ENCODE measurements at regions not wholly inside any gene's neighbourhood (a gene's known extent, or its start where the extent isn't known, plus 50 kb on each side); places are given as distances from the start of the nearest gene placed in this dataset.
"Not testable (repeated sequence)": the region's sequence is repeated elsewhere in the genome, so short reads cannot be mapped to it uniquely, and the experiment has no call there.

DNA sequence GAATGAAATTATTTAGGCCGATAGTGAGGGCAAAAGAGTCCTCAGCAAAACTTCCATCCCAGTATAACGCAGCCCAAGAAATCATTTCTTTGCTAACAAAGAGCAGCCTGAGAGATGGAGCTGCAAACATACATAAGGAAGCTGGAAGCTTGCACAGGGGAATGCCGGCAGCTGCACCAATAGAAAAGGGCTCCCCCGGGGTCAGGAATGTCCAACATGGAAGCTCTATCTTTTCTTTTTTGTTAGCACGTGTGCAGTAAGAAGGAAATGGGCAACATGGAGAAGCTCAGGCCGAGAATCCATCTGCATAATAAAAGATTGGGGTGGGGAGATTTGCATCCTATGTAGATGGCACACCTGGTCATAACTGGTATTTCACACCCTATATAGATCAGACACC lies 1363.5 kb upstream of the PCDH20 start:
- DNase-seq = no peak

DNA sequence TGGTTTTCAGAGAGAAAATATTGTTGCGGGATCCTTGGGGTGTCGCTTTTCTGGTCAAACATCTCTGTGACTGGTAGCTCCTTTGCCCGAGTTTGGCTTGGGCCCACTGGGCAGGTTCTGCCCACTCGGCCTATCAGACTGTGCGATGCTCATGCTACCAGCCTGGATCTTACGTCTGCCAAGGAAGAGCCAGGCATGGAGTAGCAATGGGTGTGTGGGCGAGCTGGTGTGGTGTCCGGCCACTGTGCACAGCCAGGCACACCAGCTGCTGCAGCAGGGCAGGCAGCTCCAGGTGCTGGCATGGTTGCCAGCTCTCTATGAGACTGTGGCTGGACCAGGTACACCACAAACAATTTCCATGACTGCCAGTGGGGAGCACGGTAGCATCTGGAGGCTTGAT lies 1351.8 kb upstream of the PCDH20 start:
- no peak for DNase-seq

DNA sequence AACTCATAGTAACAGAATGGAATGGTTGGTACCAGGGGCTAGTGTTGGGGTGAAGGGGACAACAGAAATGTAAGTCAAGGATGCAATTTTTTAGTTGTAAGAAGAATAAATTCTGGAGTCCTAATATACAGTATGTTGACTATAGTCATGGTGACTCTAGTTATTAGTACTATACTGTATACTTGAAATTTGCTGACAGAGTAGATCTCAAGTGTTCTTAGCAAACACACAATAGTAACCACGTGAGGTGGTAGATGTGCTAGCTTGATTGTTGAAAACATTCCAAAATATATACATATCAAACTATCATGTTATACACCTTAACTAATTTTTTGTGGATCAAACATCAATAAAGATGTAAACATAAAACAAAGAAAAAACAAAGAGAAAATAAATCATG lies 1345.1 kb upstream of the PCDH20 start:
- no peak for DNase-seq

DNA sequence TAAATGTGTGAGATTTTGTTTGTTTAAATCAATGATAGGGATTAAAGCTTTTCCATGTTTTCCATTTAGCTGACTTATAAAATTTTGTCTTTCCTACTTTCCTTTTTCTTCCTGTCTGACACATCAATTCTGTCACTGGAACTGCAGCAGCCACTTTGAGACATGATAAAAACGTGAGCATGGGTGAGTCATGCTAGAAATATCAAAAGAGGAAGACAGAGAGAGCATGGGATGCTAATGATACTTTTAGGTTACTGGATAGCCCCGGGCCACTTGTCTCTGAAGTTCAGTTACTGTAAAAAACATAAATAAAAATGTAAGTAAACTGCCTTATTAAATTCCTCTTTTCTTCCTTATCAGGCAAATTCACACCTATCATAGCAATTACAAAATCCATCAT lies 1332.0 kb upstream of the PCDH20 start:
- no peak for DNase-seq

DNA sequence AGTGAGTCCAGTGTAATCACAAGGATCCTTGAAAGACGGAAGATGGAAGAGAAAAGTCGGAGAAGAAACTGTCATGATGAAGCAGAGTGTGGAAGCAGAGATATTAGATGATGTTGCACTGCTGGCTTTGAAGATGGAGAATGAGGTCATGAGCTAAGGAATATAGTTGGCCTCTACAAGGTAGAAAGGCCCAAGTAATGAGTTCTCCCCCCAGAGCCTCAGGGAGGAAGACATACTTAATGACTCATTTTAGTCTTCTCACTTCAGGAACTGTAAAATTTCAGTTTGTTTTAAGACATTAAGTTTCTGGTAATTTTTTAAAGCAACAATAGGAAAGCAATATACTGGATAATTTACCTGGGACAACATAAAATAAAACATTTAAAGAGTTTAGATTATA lies 1331.5 kb upstream of the PCDH20 start:
- DNase-seq = no peak

DNA sequence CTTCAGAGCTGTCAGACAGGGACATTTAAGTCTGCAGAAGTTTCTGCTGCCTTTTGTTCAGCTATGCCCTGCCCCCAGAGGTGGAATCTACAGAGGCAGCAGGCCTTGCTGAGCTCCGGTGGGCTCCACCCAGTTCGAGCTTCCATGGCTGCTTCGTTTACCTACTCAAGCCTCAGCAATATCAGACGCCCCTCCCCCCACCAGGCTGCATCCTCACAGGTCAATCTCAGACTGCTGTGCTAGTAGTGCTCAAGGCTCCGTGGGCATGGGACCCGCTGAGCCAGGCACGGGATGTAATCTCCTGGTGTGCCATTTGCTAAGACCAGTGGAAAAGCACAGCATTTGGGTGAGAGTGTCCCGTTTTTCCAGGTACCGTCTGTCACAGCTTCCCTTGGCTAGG lies 1314.1 kb upstream of the PCDH20 start:
- DNase-seq = not testable (repeated sequence)

DNA sequence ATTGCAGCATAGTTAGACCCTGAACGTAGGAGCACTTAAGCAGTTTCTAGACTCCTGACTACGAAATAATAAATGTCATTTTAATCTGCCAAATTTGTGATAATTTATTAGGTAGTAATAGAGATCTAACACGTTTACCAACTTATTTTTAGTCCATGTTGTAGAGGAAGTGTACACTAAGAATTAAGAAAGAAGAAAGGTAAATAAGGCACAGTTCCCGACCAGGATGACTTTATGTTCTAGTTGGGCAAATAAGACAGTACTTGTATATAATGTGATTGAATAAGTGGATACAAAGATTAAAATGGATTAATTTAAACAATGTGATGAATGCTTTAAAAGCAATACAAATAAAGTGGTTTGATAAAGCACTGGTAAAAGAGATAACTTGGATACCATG lies 1306.2 kb upstream of the PCDH20 start:
- DNase-seq = no peak

DNA sequence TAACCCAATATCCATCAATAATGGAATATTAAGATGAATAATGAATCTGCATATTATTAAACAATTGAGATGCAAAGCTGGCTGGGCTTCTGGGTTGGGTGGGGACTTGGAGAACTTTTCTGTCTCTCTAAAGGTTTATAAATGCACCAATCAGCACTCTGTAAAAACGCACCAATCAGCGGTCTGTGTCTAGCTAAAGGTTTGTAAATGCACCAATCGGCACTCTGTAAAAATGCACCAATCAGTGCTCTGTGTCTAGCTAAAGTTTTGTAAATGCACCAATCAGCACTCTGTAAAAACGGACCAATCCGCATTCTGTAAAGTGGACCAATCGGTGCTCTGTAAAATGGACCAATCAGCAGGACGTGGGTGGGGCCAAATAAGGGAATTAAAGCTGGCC lies 1296.3 kb upstream of the PCDH20 start:
- not testable (repeated sequence) for DNase-seq

DNA sequence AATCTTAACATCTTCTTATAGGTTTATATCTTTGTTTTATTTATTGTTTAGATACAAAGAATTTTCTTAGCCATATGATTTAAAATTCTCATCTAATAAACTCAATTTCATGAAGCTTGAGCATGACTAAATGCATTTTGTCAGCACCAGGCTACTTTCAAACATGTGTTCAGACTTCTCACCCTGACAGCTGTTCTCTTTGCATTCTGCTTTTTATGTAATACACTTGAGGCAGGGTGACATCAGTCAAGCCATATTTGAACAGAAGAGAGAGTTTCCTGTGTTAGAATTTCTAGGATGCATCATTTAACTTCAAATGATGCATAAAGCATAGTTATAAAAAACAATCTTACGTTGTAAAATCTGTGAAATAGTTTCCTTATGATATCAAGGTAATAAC lies 1295.1 kb upstream of the PCDH20 start:
- no peak for DNase-seq

DNA sequence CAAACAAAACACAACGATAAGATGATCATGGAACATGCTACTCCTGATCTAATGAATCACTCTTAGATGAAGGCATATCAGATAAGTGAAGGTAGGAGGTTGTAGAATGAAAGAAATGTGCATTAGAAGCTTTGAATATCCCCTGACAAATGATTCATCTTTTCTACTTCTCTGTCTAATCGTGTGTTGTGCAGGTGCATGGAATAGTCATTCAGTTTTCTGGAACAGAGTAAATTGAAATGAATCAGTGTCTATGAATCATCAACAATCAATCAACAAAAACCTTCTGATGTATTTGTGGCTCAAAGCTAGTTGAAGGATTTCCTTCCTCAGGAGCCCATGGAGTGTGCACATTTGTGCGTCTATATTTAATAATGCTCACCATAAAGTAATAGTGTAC lies 1290.4 kb upstream of the PCDH20 start:
- DNase-seq = no peak

DNA sequence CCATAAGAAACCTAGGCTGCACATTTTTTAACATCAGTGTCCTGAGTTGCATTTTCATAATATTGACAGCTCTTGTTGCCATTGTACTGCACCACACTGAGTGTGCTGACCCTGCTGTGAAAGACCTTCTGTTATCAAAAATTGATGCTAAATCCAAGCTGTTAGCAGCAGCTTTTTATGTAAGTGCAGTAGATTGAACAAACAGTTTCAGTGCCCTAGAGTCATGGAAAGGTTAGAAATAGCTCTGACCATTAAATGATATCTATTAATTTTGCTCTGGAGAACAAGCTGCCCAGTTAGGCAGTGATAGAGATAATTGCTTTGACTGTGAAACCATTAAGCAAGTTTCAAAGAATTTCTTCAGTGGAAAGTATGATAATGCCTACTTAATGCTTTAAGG lies 1289.2 kb upstream of the PCDH20 start:
- no peak for DNase-seq

DNA sequence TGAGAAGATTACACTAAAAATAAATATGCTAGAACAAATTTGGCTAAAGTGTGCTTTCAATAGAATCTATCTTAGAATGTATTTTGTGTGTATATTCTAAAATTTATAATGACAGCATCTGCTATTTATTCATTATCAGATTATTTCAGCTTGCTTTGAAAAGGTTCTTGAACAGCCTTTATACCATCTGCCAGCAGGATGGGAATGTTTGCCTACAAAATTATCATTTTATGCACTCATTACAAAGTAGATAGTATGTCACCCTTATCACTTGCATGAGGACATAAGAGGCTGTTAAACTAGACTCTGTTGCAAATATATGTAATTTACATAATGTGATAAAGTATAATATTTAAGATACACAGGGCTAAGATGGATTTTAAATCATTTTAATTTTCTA lies 1286.9 kb upstream of the PCDH20 start:
- DNase-seq = no peak

DNA sequence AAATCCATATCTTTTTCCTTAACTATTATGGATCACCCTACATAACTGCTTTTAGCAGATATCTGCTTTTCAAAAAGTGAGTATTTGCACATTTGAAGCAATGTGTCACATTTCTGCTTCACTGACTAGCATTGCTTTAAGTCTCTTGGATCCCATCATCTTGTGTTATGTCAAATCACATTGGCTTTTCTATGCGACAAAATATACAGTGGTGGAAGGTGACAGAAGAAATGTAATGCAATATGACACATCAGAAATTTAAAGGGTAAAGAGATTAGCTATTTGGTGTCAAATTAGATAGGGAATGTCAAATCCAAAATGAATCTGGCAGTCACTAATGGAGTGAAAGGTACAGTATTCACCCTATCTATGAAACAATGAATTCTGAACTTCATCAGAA lies 1282.1 kb upstream of the PCDH20 start:
- DNase-seq = no peak

DNA sequence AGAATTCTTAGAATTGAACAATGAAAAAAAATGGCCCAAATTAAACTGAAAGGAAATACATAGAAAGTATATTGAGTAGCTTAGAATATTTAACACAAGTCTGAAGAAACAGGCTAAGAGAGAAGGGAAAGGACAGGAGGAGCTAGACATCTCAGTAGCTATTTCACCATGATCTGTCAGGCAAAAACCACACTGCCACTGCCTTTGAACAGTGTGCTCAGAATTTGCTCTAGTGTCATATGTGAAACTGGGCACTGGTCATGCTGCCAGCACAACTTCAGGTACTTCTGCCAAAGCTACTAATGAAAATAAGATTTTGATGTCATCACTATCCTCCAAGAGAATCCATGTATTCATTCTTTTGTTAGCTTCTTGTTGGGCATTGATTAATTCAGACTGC lies 1280.8 kb upstream of the PCDH20 start:
- DNase-seq = no peak

DNA sequence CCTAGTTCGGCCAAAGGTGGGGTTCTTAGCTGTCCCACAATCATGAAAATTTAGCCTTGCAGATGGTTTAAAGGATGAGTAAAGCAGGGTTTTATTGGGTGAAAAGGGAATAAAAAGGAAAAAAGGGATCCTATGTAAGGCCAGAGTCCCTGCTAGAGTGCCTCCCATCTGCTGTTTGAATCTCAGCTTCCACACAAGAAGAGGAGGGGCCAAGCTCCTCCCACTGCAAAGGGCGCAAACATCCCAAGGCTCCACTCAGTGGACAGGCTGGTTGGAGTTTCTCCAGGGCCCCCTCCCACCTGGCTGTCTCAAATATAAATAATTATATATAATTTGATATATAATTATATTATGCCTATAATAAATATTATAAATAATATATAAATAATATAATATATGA lies 1272.1 kb upstream of the PCDH20 start:
- no peak for DNase-seq

DNA sequence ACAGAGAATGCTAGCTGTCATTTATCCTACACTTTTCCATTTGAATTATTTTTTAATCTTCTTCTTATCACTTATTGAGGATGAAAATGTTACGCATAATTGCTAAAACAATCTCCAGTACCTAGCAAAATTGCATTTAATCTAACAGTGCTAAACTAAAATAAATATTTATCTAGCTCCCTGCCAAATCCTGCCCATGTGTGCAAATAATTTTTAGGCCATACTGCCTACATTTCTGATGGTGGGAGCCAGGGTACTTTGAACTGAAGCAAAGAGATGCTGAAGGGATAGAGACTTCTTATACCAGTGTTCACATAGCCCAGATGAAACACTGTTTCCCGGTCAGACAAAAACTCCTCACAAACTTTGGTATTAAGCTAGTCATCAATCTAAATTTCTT lies 1268.7 kb upstream of the PCDH20 start:
- no peak for DNase-seq

DNA sequence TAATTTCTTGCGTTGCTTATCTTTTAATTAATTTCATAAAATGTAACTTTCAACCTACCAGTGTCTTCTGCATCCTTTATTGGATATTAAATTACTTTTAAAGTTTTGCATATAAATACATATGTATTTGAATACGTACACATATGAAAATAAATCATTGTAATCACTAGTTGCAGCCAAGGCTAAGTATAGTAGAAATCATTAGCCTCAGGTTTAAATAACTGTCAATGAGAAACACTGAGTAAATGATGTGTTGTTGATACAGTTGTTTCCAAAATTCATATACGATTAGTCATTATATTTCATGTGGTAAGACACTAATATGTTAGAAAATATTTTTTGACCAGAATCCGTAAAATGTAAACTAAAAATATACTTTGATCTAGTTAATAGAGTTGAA lies 1267.1 kb upstream of the PCDH20 start:
- DNase-seq = no peak

DNA sequence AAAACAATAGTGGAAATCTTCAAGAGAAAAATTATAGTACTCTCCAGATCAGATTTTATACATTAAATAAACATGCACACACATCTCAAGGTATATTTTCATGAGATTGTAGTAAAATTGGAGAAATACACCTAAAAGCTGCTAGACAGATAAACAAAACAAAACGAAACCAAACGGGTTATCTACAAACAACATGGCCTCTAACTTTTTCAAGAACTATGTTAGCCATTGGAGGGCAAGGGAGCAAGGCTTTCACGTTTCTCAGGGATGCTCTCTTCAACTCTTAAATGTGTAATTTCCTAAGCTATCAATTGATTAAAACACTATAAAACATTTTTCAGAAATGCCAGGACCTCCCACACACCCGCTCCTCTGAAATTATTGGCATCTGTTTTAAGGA lies 1262.4 kb upstream of the PCDH20 start:
- DNase-seq = no peak

DNA sequence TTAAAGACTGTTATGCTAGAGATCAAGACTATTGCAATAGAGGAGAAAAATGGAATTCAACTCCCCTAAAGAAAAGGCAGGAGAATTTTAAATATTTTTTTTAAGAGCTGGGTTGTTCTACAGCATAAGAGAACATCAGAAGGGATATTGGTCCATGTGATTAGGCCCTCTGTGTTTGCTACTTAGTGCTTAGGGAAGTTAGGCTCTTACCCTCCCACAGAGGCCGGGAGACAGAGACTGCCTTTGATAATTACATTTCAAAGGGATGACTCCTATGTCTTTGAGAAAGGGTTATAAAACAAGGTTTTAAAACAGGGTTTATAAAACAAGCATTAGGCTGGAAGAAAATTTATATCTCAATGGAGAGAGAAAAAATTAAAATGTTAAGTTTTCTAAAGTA lies 1248.1 kb upstream of the PCDH20 start:
- DNase-seq = no peak

DNA sequence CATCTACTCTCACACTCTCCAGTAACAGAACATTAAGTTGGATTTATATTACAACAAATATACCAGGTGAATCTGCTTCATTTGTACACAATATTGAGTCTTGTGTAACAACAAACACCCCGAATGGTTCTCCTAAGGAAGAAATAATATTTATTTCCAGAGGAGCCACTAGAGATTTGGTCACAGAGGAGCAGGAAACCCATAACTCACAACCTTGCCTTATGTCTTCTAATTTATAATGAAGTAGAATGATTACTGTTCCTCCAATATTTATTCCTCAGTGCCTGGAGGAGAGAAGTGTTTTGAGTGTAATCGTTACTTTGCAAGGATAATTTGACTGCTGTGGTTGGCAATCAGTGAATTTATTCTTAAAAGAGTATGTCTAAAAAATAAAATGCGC lies 1243.7 kb upstream of the PCDH20 start:
- no peak for DNase-seq

DNA sequence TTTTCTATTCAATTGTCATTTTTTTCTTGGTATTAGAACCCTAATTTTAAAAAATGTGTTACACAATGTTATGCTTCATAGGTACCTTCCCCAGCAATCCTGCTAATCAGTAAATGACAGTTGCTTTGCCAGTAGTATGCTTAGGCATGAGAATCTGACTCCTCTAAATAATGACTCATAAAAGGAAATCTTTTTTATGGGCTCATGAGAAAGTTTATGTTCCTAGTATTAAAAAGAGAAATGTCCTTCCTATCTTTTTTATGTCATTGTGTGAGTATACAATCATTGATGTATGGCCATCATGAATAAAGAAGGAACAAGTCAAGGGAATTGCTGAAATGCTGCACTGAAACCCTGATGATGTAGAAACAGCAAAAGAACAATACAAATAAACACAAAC lies 1237.7 kb upstream of the PCDH20 start:
- DNase-seq = no peak

DNA sequence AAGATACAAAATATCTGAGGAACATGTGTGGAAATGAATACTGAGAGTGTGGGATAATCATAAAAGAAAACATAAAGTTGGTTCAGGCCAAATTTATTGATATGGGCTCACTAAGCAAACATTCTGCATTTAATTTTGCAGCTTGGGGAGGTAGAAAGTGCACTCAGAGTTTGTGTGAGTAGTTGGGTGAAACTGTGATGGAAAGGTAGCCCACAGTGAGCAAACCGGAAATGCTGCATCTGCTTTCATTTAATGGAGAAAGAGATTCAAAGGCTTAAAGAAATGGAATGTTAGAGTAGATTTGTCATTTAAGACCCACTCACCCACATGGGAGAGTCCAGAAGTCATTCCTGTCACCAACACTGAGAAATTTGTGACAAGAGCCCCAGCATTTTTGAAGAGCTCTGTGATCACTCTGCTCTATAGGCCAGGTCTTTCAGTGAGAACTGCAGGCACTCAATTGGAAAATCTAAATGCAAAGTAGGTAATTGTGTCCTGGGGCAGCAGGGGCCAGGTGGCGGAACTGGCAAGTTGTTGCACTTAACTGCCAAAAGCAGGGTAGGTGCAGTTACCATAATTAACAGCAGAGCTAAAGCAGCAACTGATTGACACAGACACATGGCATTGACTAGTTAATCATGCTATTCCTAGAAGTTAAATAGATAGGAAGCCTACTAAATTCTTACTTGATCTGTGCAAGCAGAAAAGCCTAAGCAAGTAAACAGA lies 1228.3 kb upstream of the PCDH20 start:
- no peak for DNase-seq

DNA sequence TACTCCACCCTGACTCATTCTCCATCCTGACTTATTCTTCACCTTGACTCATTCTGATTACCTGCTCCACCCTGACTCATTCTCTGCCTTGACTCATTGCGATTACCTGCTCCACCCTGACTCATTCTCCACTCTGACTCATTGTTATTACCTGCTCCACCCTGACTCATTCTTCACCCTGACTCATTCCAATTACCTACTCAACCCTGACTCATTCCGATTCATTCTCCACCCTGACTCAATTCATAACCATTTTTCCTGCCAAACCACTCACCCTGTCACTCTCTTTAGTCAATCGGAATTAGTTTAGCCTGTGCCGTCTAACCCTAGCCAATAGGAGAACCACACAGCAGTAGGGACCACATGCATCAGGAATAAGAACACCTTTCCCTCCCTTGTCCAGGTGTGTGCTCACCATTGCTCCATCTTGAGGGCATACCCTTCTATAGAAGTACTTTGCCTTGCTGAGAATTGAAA lies 1227.4 kb upstream of the PCDH20 start:
- no peak for DNase-seq

DNA sequence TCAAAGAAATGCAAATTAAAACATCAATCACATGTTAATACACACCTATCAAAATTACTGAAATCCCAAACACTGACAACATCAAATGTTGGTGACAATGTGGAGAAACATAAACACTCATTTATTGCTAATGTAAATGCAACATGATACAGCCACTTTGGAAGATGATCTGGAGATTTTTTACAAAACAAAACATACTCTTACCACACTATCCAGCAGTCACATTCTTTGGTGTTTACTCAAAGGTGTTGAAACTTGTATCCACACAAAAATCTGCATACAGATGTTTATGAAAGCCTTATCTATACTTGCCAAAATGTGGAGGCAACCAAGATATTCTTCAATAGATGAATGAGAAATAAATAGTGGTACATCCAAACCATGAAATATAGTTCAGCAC lies 1219.5 kb upstream of the PCDH20 start:
- no peak for DNase-seq

DNA sequence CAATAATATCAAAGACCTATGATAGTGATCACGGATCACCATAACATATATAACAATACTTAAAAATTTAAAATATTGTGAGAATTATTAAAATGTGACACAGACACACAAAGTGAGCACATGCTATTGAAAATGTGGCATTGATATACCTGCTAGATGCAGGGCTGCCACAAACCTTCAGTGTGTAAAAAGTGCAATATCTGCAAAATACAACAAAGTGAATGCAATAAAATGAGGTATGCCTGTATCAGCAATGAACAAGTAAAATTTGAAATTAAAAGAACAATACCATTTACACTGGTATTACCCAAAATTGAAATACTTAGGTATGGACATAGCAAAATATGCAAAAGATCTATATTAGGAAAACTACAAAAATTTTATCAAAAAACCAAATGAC lies 1217.8 kb upstream of the PCDH20 start:
- no peak for DNase-seq

DNA sequence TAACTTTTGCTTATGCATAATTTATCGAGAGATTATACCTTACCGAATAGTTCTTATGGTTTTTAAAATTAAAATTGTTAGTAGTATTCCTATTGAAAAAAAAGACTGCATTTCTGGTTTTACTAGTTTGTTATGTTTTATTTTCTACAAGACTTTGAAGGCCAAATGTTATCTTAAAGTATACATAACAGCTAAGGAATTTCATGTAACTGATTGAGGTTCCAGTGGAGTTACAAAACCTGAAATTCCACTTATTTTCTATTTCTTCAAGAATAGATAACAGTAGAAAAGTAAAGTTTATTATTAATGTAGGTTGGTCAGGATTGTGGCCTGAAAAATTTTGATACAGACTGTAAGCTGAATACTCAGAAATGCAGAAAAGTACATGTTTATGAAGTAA lies 1216.0 kb upstream of the PCDH20 start:
- DNase-seq = no peak
